ENCODE measurements at regions not wholly inside any gene's neighbourhood (a gene's known extent, or its start where the extent isn't known, plus 50 kb on each side); places are given as distances from the start of the nearest gene placed in this dataset.

DNA sequence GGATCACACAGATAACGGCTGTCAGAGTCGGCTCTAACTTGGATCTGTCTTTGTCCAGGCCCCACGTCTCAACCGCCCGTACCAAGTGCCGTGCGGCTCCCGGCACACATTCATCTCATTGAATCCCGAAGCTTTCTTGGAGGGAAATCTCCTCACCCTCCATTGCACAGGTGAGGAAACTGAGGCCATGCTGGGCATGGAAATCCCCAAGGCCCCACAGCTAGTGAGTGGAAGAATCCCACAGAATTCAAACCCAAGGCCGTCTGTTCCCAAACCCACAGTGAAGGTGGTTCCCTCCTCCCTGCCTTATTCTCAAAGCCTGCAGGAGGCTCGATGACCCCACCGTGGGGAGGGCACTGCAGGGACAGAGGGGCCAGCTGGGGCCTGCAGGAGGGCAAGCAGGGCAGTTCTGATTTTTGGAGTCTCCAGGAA lies 437.9 kb downstream of the MATN1 start:
- no peak for TF ChIP-seq EP300 (IDR thresholded peaks at IDR 0.05)
- TF ChIP-seq, protein P1, sequence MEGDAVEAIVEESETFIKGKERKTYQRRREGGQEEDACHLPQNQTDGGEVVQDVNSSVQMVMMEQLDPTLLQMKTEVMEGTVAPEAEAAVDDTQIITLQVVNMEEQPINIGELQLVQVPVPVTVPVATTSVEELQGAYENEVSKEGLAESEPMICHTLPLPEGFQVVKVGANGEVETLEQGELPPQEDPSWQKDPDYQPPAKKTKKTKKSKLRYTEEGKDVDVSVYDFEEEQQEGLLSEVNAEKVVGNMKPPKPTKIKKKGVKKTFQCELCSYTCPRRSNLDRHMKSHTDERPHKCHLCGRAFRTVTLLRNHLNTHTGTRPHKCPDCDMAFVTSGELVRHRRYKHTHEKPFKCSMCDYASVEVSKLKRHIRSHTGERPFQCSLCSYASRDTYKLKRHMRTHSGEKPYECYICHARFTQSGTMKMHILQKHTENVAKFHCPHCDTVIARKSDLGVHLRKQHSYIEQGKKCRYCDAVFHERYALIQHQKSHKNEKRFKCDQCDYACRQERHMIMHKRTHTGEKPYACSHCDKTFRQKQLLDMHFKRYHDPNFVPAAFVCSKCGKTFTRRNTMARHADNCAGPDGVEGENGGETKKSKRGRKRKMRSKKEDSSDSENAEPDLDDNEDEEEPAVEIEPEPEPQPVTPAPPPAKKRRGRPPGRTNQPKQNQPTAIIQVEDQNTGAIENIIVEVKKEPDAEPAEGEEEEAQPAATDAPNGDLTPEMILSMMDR (IDR thresholded peaks at IDR 0.05) = no peak
- TF ChIP-seq, protein P2, sequence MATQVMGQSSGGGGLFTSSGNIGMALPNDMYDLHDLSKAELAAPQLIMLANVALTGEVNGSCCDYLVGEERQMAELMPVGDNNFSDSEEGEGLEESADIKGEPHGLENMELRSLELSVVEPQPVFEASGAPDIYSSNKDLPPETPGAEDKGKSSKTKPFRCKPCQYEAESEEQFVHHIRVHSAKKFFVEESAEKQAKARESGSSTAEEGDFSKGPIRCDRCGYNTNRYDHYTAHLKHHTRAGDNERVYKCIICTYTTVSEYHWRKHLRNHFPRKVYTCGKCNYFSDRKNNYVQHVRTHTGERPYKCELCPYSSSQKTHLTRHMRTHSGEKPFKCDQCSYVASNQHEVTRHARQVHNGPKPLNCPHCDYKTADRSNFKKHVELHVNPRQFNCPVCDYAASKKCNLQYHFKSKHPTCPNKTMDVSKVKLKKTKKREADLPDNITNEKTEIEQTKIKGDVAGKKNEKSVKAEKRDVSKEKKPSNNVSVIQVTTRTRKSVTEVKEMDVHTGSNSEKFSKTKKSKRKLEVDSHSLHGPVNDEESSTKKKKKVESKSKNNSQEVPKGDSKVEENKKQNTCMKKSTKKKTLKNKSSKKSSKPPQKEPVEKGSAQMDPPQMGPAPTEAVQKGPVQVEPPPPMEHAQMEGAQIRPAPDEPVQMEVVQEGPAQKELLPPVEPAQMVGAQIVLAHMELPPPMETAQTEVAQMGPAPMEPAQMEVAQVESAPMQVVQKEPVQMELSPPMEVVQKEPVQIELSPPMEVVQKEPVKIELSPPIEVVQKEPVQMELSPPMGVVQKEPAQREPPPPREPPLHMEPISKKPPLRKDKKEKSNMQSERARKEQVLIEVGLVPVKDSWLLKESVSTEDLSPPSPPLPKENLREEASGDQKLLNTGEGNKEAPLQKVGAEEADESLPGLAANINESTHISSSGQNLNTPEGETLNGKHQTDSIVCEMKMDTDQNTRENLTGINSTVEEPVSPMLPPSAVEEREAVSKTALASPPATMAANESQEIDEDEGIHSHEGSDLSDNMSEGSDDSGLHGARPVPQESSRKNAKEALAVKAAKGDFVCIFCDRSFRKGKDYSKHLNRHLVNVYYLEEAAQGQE (IDR thresholded peaks at IDR 0.05) = no peak
- no peak for TF ChIP-seq RFX5 (IDR thresholded peaks at IDR 0.05)
- no peak for TF ChIP-seq CHD4 (IDR thresholded peaks at IDR 0.05; ENCODE audit: borderline replicate concordance)
- TF ChIP-seq NFE2L2 (conservative IDR thresholded peaks at IDR 0.05; ENCODE audit: low read length) = no peak
- no peak for TF ChIP-seq HOXA7 (CRISPR knock-in tag; IDR thresholded peaks at IDR 0.05)
- no peak for TF ChIP-seq HOXB5 (CRISPR knock-in tag; IDR thresholded peaks at IDR 0.05)
- TF ChIP-seq KDM1A (IDR thresholded peaks at IDR 0.05; ENCODE audit: low read depth) = no peak
- TF ChIP-seq NR3C1 (IDR thresholded peaks at IDR 0.05) = no peak
- TF ChIP-seq, protein P3, sequence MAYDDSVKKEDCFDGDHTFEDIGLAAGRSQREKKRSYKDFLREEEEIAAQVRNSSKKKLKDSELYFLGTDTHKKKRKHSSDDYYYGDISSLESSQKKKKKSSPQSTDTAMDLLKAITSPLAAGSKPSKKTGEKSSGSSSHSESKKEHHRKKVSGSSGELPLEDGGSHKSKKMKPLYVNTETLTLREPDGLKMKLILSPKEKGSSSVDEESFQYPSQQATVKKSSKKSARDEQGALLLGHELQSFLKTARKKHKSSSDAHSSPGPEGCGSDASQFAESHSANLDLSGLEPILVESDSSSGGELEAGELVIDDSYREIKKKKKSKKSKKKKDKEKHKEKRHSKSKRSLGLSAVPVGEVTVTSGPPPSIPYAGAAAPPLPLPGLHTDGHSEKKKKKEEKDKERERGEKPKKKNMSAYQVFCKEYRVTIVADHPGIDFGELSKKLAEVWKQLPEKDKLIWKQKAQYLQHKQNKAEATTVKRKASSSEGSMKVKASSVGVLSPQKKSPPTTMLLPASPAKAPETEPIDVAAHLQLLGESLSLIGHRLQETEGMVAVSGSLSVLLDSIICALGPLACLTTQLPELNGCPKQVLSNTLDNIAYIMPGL (CRISPR knock-in tag; IDR thresholded peaks at IDR 0.05; ENCODE audit: borderline replicate concordance) = no peak
- TF ChIP-seq TFCP2L1 (CRISPR knock-in tag; IDR thresholded peaks at IDR 0.05) = no peak
- TF ChIP-seq ZNF302 (CRISPR knock-in tag; IDR thresholded peaks at IDR 0.05) = no peak
- POLR2A ChIA-PET = no interaction called here
- Histone ChIP-seq H3K4me3 (no peak overlapping the region), H3K9me3 (no peaks in the 10 kb centered on the region), H3K4me2 (no peak overlapping the region), H3K4me1 (no peaks in the 10 kb centered on the region), H3K27ac (no peak overlapping the region)
- CTCF ChIA-PET = no interaction called here
- DNase-seq (ENCODE audit: low read depth in 1 of 2, low spot score in 1 of 2) = no peak
- 83% methylated on average over 9 of the region's 12 CpGs for WGBS (ENCODE audit: missing lambda C conversion rate)
- ATAC-seq = no peak
- no peak for FAIRE-seq

DNA sequence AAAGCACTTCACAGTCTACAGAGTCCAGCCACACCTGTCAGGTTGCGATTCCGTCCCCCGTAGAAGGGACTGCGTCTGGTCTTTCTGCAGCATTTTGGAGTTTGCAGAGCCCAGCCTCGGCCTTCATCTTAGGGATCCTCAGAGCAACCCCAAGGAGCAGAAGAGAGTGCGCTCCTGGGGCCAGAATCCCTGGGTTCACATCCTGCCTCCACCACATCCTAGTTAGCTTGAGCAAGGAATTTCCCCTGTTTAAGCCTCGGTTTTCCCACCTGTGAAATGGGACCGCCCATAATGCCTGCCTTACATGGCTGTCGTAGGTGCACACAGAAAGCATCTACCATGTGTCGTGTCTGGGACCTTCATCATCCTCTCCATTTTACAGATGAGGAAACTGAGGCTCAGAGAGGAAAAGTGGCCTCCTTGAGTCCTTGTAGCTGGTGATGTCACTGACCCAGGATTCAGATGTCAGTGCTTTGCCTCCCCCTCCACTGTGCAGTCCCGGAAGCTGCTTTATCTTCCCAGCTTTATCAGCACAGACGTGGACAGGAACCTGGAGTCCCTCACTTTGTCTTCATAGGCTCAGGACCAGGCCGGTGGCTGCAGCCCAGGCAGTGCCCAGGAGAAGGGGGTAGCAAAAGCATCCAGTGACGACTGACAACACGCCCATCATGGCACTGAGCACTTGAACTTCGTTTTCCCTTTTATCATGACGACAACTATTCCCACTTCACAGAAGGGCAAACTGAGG lies 438.5 kb downstream of the MATN1 start:
- DNase-seq (ENCODE audit: low read depth in 1 of 2, low spot score in 1 of 2) (no peak), FAIRE-seq (no peak), ATAC-seq (no peak)
- TF ChIP-seq ZNF302 (CRISPR knock-in tag; IDR thresholded peaks at IDR 0.05) (no peak), RARB (CRISPR knock-in tag; IDR thresholded peaks at IDR 0.05) (no peak), MAX (IDR thresholded peaks at IDR 0.05) (no peak), MYC (IDR thresholded peaks at IDR 0.05; ENCODE audit: borderline replicate concordance, low read length) (no peak)
- ChIA-PET CTCF (no interaction called here), POLR2A (no interaction called here)
- Histone ChIP-seq H3K27ac (no peak overlapping the region), H3K9me3 (no peaks in the 10 kb centered on the region), H3K4me3 (no peak overlapping the region), H3K4me1 (no peaks in the 10 kb centered on the region), H3K4me2 (no peak overlapping the region)
- 61% methylated on average over 16 of the region's 17 CpGs for WGBS (ENCODE audit: missing lambda C conversion rate)
